ENCODE measurements at regions not wholly inside any gene's neighbourhood (a gene's known extent, or its start where the extent isn't known, plus 50 kb on each side); places are given as distances from the start of the nearest gene placed in this dataset.

GRCh38 chr3:94356581-94356980, 293.7 kb downstream of the NSUN3 start:
- no peaks in the 10 kb centered on the region for H3K36me3 Mint-ChIP-seq
- CTCF ChIA-PET, result no interaction called here
- no peak overlapping the region for H3K4me3 Mint-ChIP-seq
- POLR2A ChIA-PET, result no interaction called here
- no peaks in the 10 kb centered on the region for H3K4me1 Mint-ChIP-seq
- DNase-seq (ENCODE audit: low spot score), result no peak
- H3K27ac Mint-ChIP-seq, result no peak overlapping the region
- TF ChIP-seq PRRX2 (CRISPR knock-in tag; IDR thresholded peaks at IDR 0.05), result no peak
- no peak for TF ChIP-seq ATF1 (CRISPR knock-in tag; IDR thresholded peaks at IDR 0.05)
- H3K27me3 Mint-ChIP-seq (ENCODE audit: low read depth), result no peaks in the 10 kb centered on the region
- no peak for ATAC-seq
- no peaks in the 10 kb centered on the region for H3K9me3 Mint-ChIP-seq

GRCh38 chr3:94359996-94360395, 297.1 kb downstream of the NSUN3 start:
- H3K4me3 Mint-ChIP-seq, result no peak overlapping the region
- ChIA-PET CTCF (no interaction called here), POLR2A (no interaction called here)
- peaks cover 5% of the 10 kb centered on the region for H3K9me3 Mint-ChIP-seq
- H3K4me1 Mint-ChIP-seq, result no peaks in the 10 kb centered on the region
- no peak for DNase-seq (ENCODE audit: low spot score)
- no peaks in the 10 kb centered on the region for H3K27me3 Mint-ChIP-seq (ENCODE audit: low read depth)
- H3K27ac Mint-ChIP-seq, result no peak overlapping the region
- no peak for ATAC-seq
- TF ChIP-seq ZNF232 (CRISPR knock-in tag; IDR thresholded peaks at IDR 0.05), result no peak
- no peak for TF ChIP-seq ZNF138 (CRISPR knock-in tag; conservative IDR thresholded peaks at IDR 0.05)
- TF ChIP-seq CREM (CRISPR knock-in tag; IDR thresholded peaks at IDR 0.05), result no peak
- no peak for TF ChIP-seq NR2C2 (CRISPR knock-in tag; IDR thresholded peaks at IDR 0.05)
- no peak for TF ChIP-seq ATF6 (CRISPR knock-in tag; IDR thresholded peaks at IDR 0.05)
- TF ChIP-seq ZNF671 (CRISPR knock-in tag; IDR thresholded peaks at IDR 0.05), result no peak
- TF ChIP-seq, protein P1, sequence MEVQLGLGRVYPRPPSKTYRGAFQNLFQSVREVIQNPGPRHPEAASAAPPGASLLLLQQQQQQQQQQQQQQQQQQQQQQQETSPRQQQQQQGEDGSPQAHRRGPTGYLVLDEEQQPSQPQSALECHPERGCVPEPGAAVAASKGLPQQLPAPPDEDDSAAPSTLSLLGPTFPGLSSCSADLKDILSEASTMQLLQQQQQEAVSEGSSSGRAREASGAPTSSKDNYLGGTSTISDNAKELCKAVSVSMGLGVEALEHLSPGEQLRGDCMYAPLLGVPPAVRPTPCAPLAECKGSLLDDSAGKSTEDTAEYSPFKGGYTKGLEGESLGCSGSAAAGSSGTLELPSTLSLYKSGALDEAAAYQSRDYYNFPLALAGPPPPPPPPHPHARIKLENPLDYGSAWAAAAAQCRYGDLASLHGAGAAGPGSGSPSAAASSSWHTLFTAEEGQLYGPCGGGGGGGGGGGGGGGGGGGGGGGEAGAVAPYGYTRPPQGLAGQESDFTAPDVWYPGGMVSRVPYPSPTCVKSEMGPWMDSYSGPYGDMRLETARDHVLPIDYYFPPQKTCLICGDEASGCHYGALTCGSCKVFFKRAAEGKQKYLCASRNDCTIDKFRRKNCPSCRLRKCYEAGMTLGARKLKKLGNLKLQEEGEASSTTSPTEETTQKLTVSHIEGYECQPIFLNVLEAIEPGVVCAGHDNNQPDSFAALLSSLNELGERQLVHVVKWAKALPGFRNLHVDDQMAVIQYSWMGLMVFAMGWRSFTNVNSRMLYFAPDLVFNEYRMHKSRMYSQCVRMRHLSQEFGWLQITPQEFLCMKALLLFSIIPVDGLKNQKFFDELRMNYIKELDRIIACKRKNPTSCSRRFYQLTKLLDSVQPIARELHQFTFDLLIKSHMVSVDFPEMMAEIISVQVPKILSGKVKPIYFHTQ (CRISPR knock-in tag; IDR thresholded peaks at IDR 0.05), result no peak
- no peak for TF ChIP-seq ZNF425 (CRISPR knock-in tag; conservative IDR thresholded peaks at IDR 0.05)
- no peak for TF ChIP-seq ZNF317 (CRISPR knock-in tag; IDR thresholded peaks at IDR 0.05; ENCODE audit: borderline replicate concordance, low read depth)
- no peak for TF ChIP-seq NR3C1 (CRISPR knock-in tag; conservative IDR thresholded peaks at IDR 0.05; ENCODE audit: low read depth)
- TF ChIP-seq, protein P2, sequence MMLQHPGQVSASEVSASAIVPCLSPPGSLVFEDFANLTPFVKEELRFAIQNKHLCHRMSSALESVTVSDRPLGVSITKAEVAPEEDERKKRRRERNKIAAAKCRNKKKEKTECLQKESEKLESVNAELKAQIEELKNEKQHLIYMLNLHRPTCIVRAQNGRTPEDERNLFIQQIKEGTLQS (CRISPR knock-in tag; conservative IDR thresholded peaks at IDR 0.05), result no peak
- TF ChIP-seq USF2 (CRISPR knock-in tag; IDR thresholded peaks at IDR 0.05), result no peak
- no peak for TF ChIP-seq FOXK1 (CRISPR knock-in tag; IDR thresholded peaks at IDR 0.05)
- TF ChIP-seq, protein P3, sequence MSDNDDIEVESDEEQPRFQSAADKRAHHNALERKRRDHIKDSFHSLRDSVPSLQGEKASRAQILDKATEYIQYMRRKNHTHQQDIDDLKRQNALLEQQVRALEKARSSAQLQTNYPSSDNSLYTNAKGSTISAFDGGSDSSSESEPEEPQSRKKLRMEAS (CRISPR knock-in tag; IDR thresholded peaks at IDR 0.05), result no peak
- TF ChIP-seq ZNF423 (CRISPR knock-in tag; IDR thresholded peaks at IDR 0.05), result no peak
- no peak for TF ChIP-seq JUN (CRISPR knock-in tag; IDR thresholded peaks at IDR 0.05)
- no peaks in the 10 kb centered on the region for H3K36me3 Mint-ChIP-seq

All from WTC11 (cell line).